ENCODE measurements at regions not wholly inside any gene's neighbourhood (a gene's known extent, or its start where the extent isn't known, plus 50 kb on each side); places are given as distances from the start of the nearest gene placed in this dataset.

GRCh38 chr3:181660337-181660736 is 51.4 kb upstream of the SOX2 start:
- no peaks in the 10 kb centered on the region for H3K9me3 ChIP-seq
- no peaks in the 10 kb centered on the region for H3K36me3 ChIP-seq
- H3K27me3 ChIP-seq (ENCODE audit: low read depth), result no peaks in the 10 kb centered on the region
- no peak overlapping the region for H3K27ac ChIP-seq
- H3K4me3 ChIP-seq, result no peak overlapping the region
- no peak for TF ChIP-seq CTCF (IDR thresholded peaks at IDR 0.05)
- ATAC-seq, result no peak
- DNase-seq, result no peak
- intact Hi-C loops (cut with DNase I), result no loop called here
- H3K4me1 ChIP-seq, result no peaks in the 10 kb centered on the region

- no peak for DNase-seq
- no peaks in the 10 kb centered on the region for H3K36me3 ChIP-seq
- H3K4me3 ChIP-seq, result no peak overlapping the region
- TF ChIP-seq CTCF (IDR thresholded peaks at IDR 0.05), result no peak
- intact Hi-C loops (cut with DNase I), result no loop called here
- H3K9me3 ChIP-seq, result no peaks in the 10 kb centered on the region
- ATAC-seq, result no peak
- no peaks in the 10 kb centered on the region for H3K27me3 ChIP-seq (ENCODE audit: low read depth)
- H3K4me1 ChIP-seq, result no peaks in the 10 kb centered on the region
- no peak overlapping the region for H3K27ac ChIP-seq
Observed at GRCh38 chr3:181637456-181637855, 74.3 kb upstream of the SOX2 start.

- Histone ChIP-seq H3K27ac (no peak overlapping the region), H3K4me3 (no peak overlapping the region), H3K36me3 (no peaks in the 10 kb centered on the region), H3K4me1 (no peaks in the 10 kb centered on the region), H3K27me3 (ENCODE audit: low read depth) (no peaks in the 10 kb centered on the region), H3K9me3 (no peaks in the 10 kb centered on the region)
- intact Hi-C loops (cut with DNase I), result no loop called here
- DNase-seq, result no peak
- ATAC-seq, result no peak
- TF ChIP-seq CTCF (IDR thresholded peaks at IDR 0.05), result no peak
Observed at GRCh38 chr3:181637056-181637455, 74.7 kb upstream of the SOX2 start.

- H3K9me3 ChIP-seq, result no peaks in the 10 kb centered on the region
- intact Hi-C loops (cut with DNase I), result no loop called here
- no peak for TF ChIP-seq CTCF (IDR thresholded peaks at IDR 0.05)
- no peaks in the 10 kb centered on the region for H3K27me3 ChIP-seq (ENCODE audit: low read depth)
- no peak overlapping the region for H3K27ac ChIP-seq
- no peak overlapping the region for H3K4me3 ChIP-seq
- DNase-seq, result no peak
- no peak for ATAC-seq
- H3K4me1 ChIP-seq, result no peaks in the 10 kb centered on the region
- no peaks in the 10 kb centered on the region for H3K36me3 ChIP-seq
Observed at GRCh38 chr3:181635141-181635540, 76.6 kb upstream of the SOX2 start.

- H3K27ac ChIP-seq, result no peak overlapping the region
- no peak for TF ChIP-seq CTCF (IDR thresholded peaks at IDR 0.05)
Observed at GRCh38 chr3:181633556-181633955, 78.2 kb upstream of the SOX2 start.

GRCh38 chr3:181631901-181632300 is 79.8 kb upstream of the SOX2 start:
- H3K27me3 ChIP-seq (ENCODE audit: low read depth), result no peaks in the 10 kb centered on the region
- no peaks in the 10 kb centered on the region for H3K4me1 ChIP-seq
- ATAC-seq (no peak), DNase-seq (no peak)
- intact Hi-C loops (cut with DNase I), result no loop called here
- H3K36me3 ChIP-seq, result no peaks in the 10 kb centered on the region
- H3K4me3 ChIP-seq, result no peak overlapping the region
- H3K27ac ChIP-seq, result no peak overlapping the region
- no peak for TF ChIP-seq CTCF (IDR thresholded peaks at IDR 0.05)
- no peaks in the 10 kb centered on the region for H3K9me3 ChIP-seq

More at GRCh38 chr3:181633556-181633955, 78.2 kb upstream of the SOX2 start:
- Histone ChIP-seq H3K27me3 (ENCODE audit: low read depth) (no peaks in the 10 kb centered on the region), H3K9me3 (no peaks in the 10 kb centered on the region), H3K36me3 (no peaks in the 10 kb centered on the region), H3K4me1 (no peaks in the 10 kb centered on the region), H3K4me3 (no peak overlapping the region)
- DNase-seq, result no peak
- intact Hi-C loops (cut with DNase I), result no loop called here
- no peak for ATAC-seq
